CD4-positive, alpha-beta T cell (primary cell): ENCODE measurements at regions not wholly inside any gene's neighbourhood (a gene's known extent, or its start where the extent isn't known, plus 50 kb on each side); places are given as distances from the start of the nearest gene placed in this dataset.

Experiments
- ATAC-seq: fragments of 200-7000 bp; cut with Tn5 transposase; one replicate; pipeline ENCODE4 v1.10.0; 2022; ENCODE audit warnings: mild to moderate bottlenecking; ENCODE audit not compliant: poor library complexity
- CTCF ChIA-PET: fragments of 350-600 bp; sonication (Branson Sonifier 250); formaldehyde crosslinking; loops from one replicate; lab custom pipeline; 2021; ENCODE audit warnings: antibody characterized with exemption, inconsistent platforms; lab: Charles Lee
- POLR2A ChIA-PET: fragments of 350-600 bp; sonication (Branson Sonifier 250); formaldehyde crosslinking; loops from one replicate; lab custom pipeline; 2021; ENCODE audit warnings: antibody characterized with exemption, inconsistent platforms; lab: Charles Lee
- DNase-seq, 14 experiments: peaks; one replicate each; pipeline ENCODE4 v3.0.0-alpha.2; 2013 to 2020; ENCODE audit warnings: mixed read lengths in 2 of 14
- H3K27ac ChIP-seq, 2 donors: one replicate each; pipeline versions ENCODE4 v1.5.1 to v1.7.0; 2013; ENCODE audit warnings: low read length in 2 of 2, low read depth in 1 of 2, mild to moderate bottlenecking in 1 of 2
- H3K27me3 ChIP-seq, 2 experiments: 1 replicate in 1 of 2; 2 replicates in 1 of 2; pipeline versions ENCODE4 v1.6.1 to v1.7.0; 2013; ENCODE audit warnings: low read length in 2 of 2, control low read depth in 1 of 2, mild to moderate bottlenecking in 1 of 2, moderate library complexity in 1 of 2; ENCODE audit not compliant: insufficient read depth in 2 of 2, control insufficient read depth in 1 of 2
- H3K36me3 ChIP-seq: one replicate; pipeline ENCODE4 v1.6.1; 2013; ENCODE audit warnings: low read length, control low read depth; ENCODE audit not compliant: insufficient read depth
- H3K4me1 ChIP-seq: one replicate; pipeline ENCODE4 v1.6.1; 2013; ENCODE audit warnings: low read length, control low read depth; ENCODE audit not compliant: insufficient read depth
- H3K4me3 ChIP-seq: one replicate; pipeline ENCODE4 v1.5.1; 2013; ENCODE audit warnings: mild to moderate bottlenecking, low read length, moderate library complexity
- H3K9me3 ChIP-seq, 2 experiments: 1 replicate in 1 of 2; 2 replicates in 1 of 2; pipeline versions ENCODE4 v1.6.1 to v1.7.0; 2013; ENCODE audit warnings: low read length in 2 of 2, mild to moderate bottlenecking in 2 of 2, control low read depth in 1 of 2, moderate library complexity in 1 of 2; ENCODE audit not compliant: control insufficient read depth in 1 of 2, insufficient read depth in 1 of 2
- H3K27ac Mint-ChIP-seq: one replicate; pipeline ENCODE4 v1.8.0; 2020; ENCODE audit warnings: mixed read lengths
- H3K27me3 Mint-ChIP-seq: one replicate; pipeline ENCODE4 v1.8.0; 2021; ENCODE audit warnings: mixed read lengths
- H3K36me3 Mint-ChIP-seq: one replicate; pipeline ENCODE4 v1.8.0; 2021; ENCODE audit warnings: low read depth, mixed read lengths
- H3K4me1 Mint-ChIP-seq: one replicate; pipeline ENCODE4 v1.8.0; 2021; ENCODE audit warnings: low read depth, mixed read lengths
- H3K4me3 Mint-ChIP-seq: one replicate; pipeline ENCODE4 v1.8.0; 2020; ENCODE audit warnings: mild to moderate bottlenecking, mixed read lengths
- H3K9me3 Mint-ChIP-seq: one replicate; pipeline ENCODE4 v1.8.0; 2020; ENCODE audit warnings: mixed read lengths
- CTCF ChIP-seq: fragments of 200-600 bp; IDR thresholded peaks from one replicate; pipeline ENCODE4 v1.8.0; 2022; ENCODE audit warnings: antibody characterized with exemption, mild to moderate bottlenecking
- intact Hi-C, 2 experiments: fragments of 100-400 bp; cut with DNase I in 1 of 2; cut with micrococcal nuclease in 1 of 2; formaldehyde crosslinking; loops; one replicate each; pipeline versions ENCODE4 v1.15.1 to v1.9.0; 2023 to 2025; cut with DNase I, micrococcal nuclease

GRCh38 chr4:20042769-20043168 lies 208.9 kb upstream of the SLIT2 start:
- Histone ChIP-seq H3K36me3 (no peaks in the 10 kb centered on the region), H3K9me3 (no peaks in the 10 kb centered on the region), H3K4me3 (no peak overlapping the region), H3K27me3 (no peaks in the 10 kb centered on the region), H3K27ac (no peak overlapping the region), H3K4me1 (no peaks in the 10 kb centered on the region)
- TF ChIP-seq CTCF, result no peak
- no peaks in the 10 kb centered on the region for H3K36me3 Mint-ChIP-seq
- no peak overlapping the region for H3K27ac Mint-ChIP-seq
- CTCF ChIA-PET, result no interaction called here
- H3K4me1 Mint-ChIP-seq, result no peaks in the 10 kb centered on the region
- H3K9me3 Mint-ChIP-seq, result peaks cover 2% of the 10 kb centered on the region
- POLR2A ChIA-PET, result no interaction called here
- DNase-seq, result no peak
- no peaks in the 10 kb centered on the region for H3K27me3 Mint-ChIP-seq
- no peak for ATAC-seq
- no peak overlapping the region for H3K4me3 Mint-ChIP-seq
- intact Hi-C loops, result no loop called here

- no peak for DNase-seq
- H3K36me3 ChIP-seq, result no peaks in the 10 kb centered on the region
- Mint-ChIP-seq H3K27me3 (no peaks in the 10 kb centered on the region), H3K27ac (no peak overlapping the region), H3K4me1 (no peaks in the 10 kb centered on the region), H3K36me3 (no peaks in the 10 kb centered on the region), H3K9me3 (peaks cover 1% of the 10 kb centered on the region), H3K4me3 (no peak overlapping the region)
- no peak for TF ChIP-seq CTCF
- H3K27ac ChIP-seq, result no peak overlapping the region
- ChIA-PET CTCF (no interaction called here), POLR2A (no interaction called here)
- no peak for ATAC-seq
- H3K9me3 ChIP-seq, result no peaks in the 10 kb centered on the region
- intact Hi-C loops, result no loop called here
- no peak overlapping the region for H3K4me3 ChIP-seq
- H3K27me3 ChIP-seq, result no peaks in the 10 kb centered on the region
- no peaks in the 10 kb centered on the region for H3K4me1 ChIP-seq
Observed at GRCh38 chr4:20041839-20042407, 209.8 kb upstream of the SLIT2 start.

- DNase-seq (no peak), ATAC-seq (no peak)
- Mint-ChIP-seq H3K27me3 (no peaks in the 10 kb centered on the region), H3K36me3 (no peaks in the 10 kb centered on the region), H3K4me3 (no peak overlapping the region), H3K9me3 (no peaks in the 10 kb centered on the region), H3K27ac (no peak overlapping the region), H3K4me1 (no peaks in the 10 kb centered on the region)
- intact Hi-C loops, result no loop called here
- Histone ChIP-seq H3K4me3 (no peak overlapping the region), H3K27me3 (no peaks in the 10 kb centered on the region), H3K27ac (no peak overlapping the region), H3K36me3 (no peaks in the 10 kb centered on the region), H3K4me1 (no peaks in the 10 kb centered on the region), H3K9me3 (no peaks in the 10 kb centered on the region)
- no peak for TF ChIP-seq CTCF
- POLR2A ChIA-PET, result no interaction called here
- CTCF ChIA-PET, result no interaction called here
Observed at GRCh38 chr4:20037745-20038144, 214.0 kb upstream of the SLIT2 start.
